Activated CD8-positive, alpha-beta memory T cell treated with anti-CD3 and anti-CD28 coated beads, Interleukin-2, amount 50 U/mL, for 1 hour (primary cell): ENCODE measurements at regions not wholly inside any gene's neighbourhood (a gene's known extent, or its start where the extent isn't known, plus 50 kb on each side); places are given as distances from the start of the nearest gene placed in this dataset.
"Not testable (repeated sequence)": the region's sequence is repeated elsewhere in the genome, so short reads cannot be mapped to it uniquely, and the experiment has no call there.

ENCODE experiments used
- DNase-seq: peaks from one replicate; pipeline ENCODE4 v3.0.0-alpha.2; 2020; ENCODE audit errors: extremely low read depth

- not testable (repeated sequence) for DNase-seq
Measured at GRCh38 chr11:135011313-135011712, 599.3 kb upstream of the B3GAT1 start.

GRCh38 chr11:135009125-135009524, 597.1 kb upstream of the B3GAT1 start:
- DNase-seq = no peak

GRCh38 chr11:135008412-135008811, 596.4 kb upstream of the B3GAT1 start:
- DNase-seq = no peak

GRCh38 chr11:135008001-135008405, 596.0 kb upstream of the B3GAT1 start:
- DNase-seq = no peak

GRCh38 chr11:135006800-135007199, 594.8 kb upstream of the B3GAT1 start:
- no peak for DNase-seq

- DNase-seq = no peak
Measured at GRCh38 chr11:135004495-135004894, 592.5 kb upstream of the B3GAT1 start.

GRCh38 chr11:135002236-135002635, 590.2 kb upstream of the B3GAT1 start:
- DNase-seq = no peak

GRCh38 chr11:135001581-135001980, 589.5 kb upstream of the B3GAT1 start:
- DNase-seq = no peak

GRCh38 chr11:135001065-135001464, 589.0 kb upstream of the B3GAT1 start:
- not testable (repeated sequence) for DNase-seq

GRCh38 chr11:134999590-134999989, 587.5 kb upstream of the B3GAT1 start:
- no peak for DNase-seq

GRCh38 chr11:134997652-134998320, 585.7 kb upstream of the B3GAT1 start:
- no peak for DNase-seq

- no peak for DNase-seq
Measured at GRCh38 chr11:134995741-134996140, 583.7 kb upstream of the B3GAT1 start.

- DNase-seq = no peak
Measured at GRCh38 chr11:134994431-134994830, 582.4 kb upstream of the B3GAT1 start.

GRCh38 chr11:134993691-134994243, 581.7 kb upstream of the B3GAT1 start:
- DNase-seq = no peak

- DNase-seq = no peak
Measured at GRCh38 chr11:134992981-134993380, 580.9 kb upstream of the B3GAT1 start.

GRCh38 chr11:134988495-134988894, 576.5 kb upstream of the B3GAT1 start:
- DNase-seq = no peak

GRCh38 chr11:134987822-134988221, 575.8 kb upstream of the B3GAT1 start:
- no peak for DNase-seq

GRCh38 chr11:134987223-134987768, 575.3 kb upstream of the B3GAT1 start:
- no peak for DNase-seq

- no peak for DNase-seq
Measured at GRCh38 chr11:134984421-134984820, 572.4 kb upstream of the B3GAT1 start.

- not testable (repeated sequence) for DNase-seq
Measured at GRCh38 chr11:134982432-134982831, 570.4 kb upstream of the B3GAT1 start.

GRCh38 chr11:134981835-134982234, 569.8 kb upstream of the B3GAT1 start:
- no peak for DNase-seq

GRCh38 chr11:134980819-134981710, 569.0 kb upstream of the B3GAT1 start:
- no peak for DNase-seq
